Spleen (tissue), 7 donors: ENCODE measurements at regions not wholly inside any gene's neighbourhood (a gene's known extent, or its start where the extent isn't known, plus 50 kb on each side); places are given as distances from the start of the nearest gene placed in this dataset.

Experiments
- POLR2A ChIP-seq, 3 donors: fragments of 450-650 bp; IDR thresholded peaks; one replicate each; pipeline ENCODE4 v1.5.1; 2017; ENCODE audit warnings: antibody characterized with exemption in 3 of 3, mild to moderate bottlenecking in 1 of 3
- TF ChIP-seq, protein P1 (sequence below), 11 experiments: fragments of 200-600 bp in 7 of 11; fragments of 450-650 bp in 4 of 11; sonication (generic) in 4 of 11; IDR thresholded peaks in 8 of 11; conservative IDR thresholded peaks in 3 of 11; 1 replicate in 7 of 11; 2 replicates in 4 of 11; pipeline versions ENCODE4 v1.4.0 to v1.8.0; 2016 to 2021; ENCODE audit warnings: antibody characterized with exemption in 11 of 11, inconsistent platforms in 4 of 11, mild to moderate bottlenecking in 1 of 11
- donor health status: DM: no; HTN: no; CAD: no; lungs with moderate emphysema.
- donor health status: DM: no; HTN: no; CAD: no.
- donor health status: DM: no; HTN: no; CAD: no.

DNA sequence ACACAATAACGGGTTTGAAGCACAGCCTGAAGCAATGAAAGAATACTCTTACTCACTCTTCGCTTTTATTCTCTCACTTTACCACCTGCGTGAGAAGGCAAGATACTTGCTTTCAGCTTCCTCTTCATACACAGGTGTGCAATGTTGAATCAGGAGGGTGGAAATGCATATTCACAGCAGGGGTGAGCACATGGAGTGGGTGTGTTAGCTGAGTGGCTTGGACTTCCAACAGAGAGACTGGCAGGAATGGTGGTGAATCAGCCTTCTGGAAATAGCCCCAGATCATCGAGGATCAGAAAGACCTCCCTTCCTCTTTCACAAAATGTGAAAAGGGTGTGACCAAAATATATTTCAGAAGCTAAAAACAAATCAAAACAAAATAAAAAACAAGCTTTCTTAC lies 521.2 kb downstream of the STIM2 start:
- TF ChIP-seq, protein P1, sequence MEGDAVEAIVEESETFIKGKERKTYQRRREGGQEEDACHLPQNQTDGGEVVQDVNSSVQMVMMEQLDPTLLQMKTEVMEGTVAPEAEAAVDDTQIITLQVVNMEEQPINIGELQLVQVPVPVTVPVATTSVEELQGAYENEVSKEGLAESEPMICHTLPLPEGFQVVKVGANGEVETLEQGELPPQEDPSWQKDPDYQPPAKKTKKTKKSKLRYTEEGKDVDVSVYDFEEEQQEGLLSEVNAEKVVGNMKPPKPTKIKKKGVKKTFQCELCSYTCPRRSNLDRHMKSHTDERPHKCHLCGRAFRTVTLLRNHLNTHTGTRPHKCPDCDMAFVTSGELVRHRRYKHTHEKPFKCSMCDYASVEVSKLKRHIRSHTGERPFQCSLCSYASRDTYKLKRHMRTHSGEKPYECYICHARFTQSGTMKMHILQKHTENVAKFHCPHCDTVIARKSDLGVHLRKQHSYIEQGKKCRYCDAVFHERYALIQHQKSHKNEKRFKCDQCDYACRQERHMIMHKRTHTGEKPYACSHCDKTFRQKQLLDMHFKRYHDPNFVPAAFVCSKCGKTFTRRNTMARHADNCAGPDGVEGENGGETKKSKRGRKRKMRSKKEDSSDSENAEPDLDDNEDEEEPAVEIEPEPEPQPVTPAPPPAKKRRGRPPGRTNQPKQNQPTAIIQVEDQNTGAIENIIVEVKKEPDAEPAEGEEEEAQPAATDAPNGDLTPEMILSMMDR (IDR thresholded peaks at IDR 0.05 in 8 of 11, conservative IDR thresholded peaks at IDR 0.05 in 3 of 11) = no peak
- TF ChIP-seq POLR2A (IDR thresholded peaks at IDR 0.05) = no peak
